ENCODE measurements at regions not wholly inside any gene's neighbourhood (a gene's known extent, or its start where the extent isn't known, plus 50 kb on each side); places are given as distances from the start of the nearest gene placed in this dataset.

DNA sequence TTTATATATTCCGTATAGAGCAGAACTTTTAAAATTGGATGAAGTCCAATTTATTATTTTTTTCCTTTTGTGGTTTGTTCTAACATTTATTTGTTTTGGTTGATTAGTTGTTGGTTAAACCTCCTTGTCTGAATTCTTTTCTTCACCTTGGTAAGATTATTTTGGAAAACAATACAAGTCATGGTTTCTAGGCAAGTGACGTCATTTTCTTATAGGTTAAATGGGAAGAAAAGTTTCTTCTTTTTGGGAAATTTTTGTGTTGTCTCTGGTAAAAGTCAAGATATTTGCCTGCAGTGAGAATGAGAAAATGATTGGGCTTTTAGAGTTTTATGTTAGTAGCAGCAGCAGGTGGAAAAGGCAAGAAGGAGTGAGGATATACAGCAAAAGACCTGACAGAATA lies 197.9 kb downstream of the OTOR start:
- TF ChIP-seq, protein P1, sequence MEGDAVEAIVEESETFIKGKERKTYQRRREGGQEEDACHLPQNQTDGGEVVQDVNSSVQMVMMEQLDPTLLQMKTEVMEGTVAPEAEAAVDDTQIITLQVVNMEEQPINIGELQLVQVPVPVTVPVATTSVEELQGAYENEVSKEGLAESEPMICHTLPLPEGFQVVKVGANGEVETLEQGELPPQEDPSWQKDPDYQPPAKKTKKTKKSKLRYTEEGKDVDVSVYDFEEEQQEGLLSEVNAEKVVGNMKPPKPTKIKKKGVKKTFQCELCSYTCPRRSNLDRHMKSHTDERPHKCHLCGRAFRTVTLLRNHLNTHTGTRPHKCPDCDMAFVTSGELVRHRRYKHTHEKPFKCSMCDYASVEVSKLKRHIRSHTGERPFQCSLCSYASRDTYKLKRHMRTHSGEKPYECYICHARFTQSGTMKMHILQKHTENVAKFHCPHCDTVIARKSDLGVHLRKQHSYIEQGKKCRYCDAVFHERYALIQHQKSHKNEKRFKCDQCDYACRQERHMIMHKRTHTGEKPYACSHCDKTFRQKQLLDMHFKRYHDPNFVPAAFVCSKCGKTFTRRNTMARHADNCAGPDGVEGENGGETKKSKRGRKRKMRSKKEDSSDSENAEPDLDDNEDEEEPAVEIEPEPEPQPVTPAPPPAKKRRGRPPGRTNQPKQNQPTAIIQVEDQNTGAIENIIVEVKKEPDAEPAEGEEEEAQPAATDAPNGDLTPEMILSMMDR (optimal IDR thresholded peaks at IDR 0.05 in 1 of 3, IDR thresholded peaks at IDR 0.05 in 1 of 3, conservative IDR thresholded peaks at IDR 0.05 in 1 of 3; ENCODE audit: extremely low read depth in 1 of 3, insufficient read depth in 2 of 3, low read length in 3 of 3): no peak
- TF ChIP-seq EZH2 (IDR thresholded peaks at IDR 0.05; ENCODE audit: low read length): no peak

All from keratinocyte (primary cell).